HepG2 (cell line): ENCODE measurements at regions not wholly inside any gene's neighbourhood (a gene's known extent, or its start where the extent isn't known, plus 50 kb on each side); places are given as distances from the start of the nearest gene placed in this dataset.

Experiments used
- ATAC-seq: fragments of 200-7000 bp; cut with Tn5 transposase; 3 replicates; pipeline ENCODE4 v1.9.1; 2020; ENCODE audit warnings: mild to moderate bottlenecking, moderate library complexity
- BruUV-seq: library from RNA; stranded (reverse); fragments of 400-500 nt; replicated peaks from 2 replicates; lab custom pipeline; 2021; lab: Mats Ljungman, UMichigan
- CTCF ChIA-PET: fragments of 300-600 bp; formaldehyde crosslinking; extraction: SDS; loops from one replicate; lab custom pipeline; 2021; ENCODE audit warnings: low total read pairs, inconsistent platforms, low intra/inter-chr PET ratio; lab: Yijun Ruan, JAX
- POLR2A ChIA-PET: fragments of 350-600 bp; sonication (Branson Sonifier 250); formaldehyde crosslinking; loops from one replicate; lab custom pipeline; 2020; ENCODE audit warnings: antibody characterized with exemption, inconsistent platforms; lab: Yijun Ruan, JAX
- DNase-seq: peaks from one replicate; pipeline ENCODE4 v3.0.0-alpha.2; 2015; ENCODE audit warnings: low spot score
- FAIRE-seq: peaks from 3 replicates; lab custom pipeline; 2011; peaks lifted over from hg19 to GRCh38; lab: Jason Lieb, UNC
- H2AFZ ChIP-seq: one replicate; pipeline ENCODE4 v1.6.1; 2011; ENCODE audit warnings: low read length, inconsistent platforms
- H3K27ac ChIP-seq: fragments of 300-600 bp; 3 replicates; pipeline ENCODE4 v1.8.0; 2011; ENCODE audit warnings: mixed run types, mild to moderate bottlenecking, mixed read lengths, low read length, inconsistent platforms; ENCODE audit not compliant: insufficient read depth; ENCODE audit errors: extremely low read length
- H3K27me3 ChIP-seq, 2 experiments: fragments of 200-600 bp in 1 of 2; 2 replicates in 1 of 2; 3 replicates in 1 of 2; pipeline versions ENCODE4 v1.6.0 to v1.8.0; 2011; ENCODE audit warnings: low read length in 2 of 2, mild to moderate bottlenecking in 2 of 2, moderate library complexity in 2 of 2, inconsistent platforms in 1 of 2; ENCODE audit not compliant: insufficient read depth in 2 of 2, control insufficient read depth in 1 of 2
- H3K36me3 ChIP-seq, 2 experiments: fragments of 200-600 bp in 1 of 2; replicated peaks in 1 of 2; 2 replicates in 1 of 2; 3 replicates in 1 of 2; pipeline versions ENCODE4 v1.5.1 to v1.8.0; 2011; ENCODE audit warnings: low read length in 2 of 2, inconsistent platforms in 1 of 2; ENCODE audit not compliant: insufficient read depth in 2 of 2, control insufficient read depth in 1 of 2
- H3K4me1 ChIP-seq: 2 replicates; pipeline ENCODE4 v1.5.1; 2012; ENCODE audit warnings: low read length, inconsistent platforms; ENCODE audit not compliant: insufficient read depth
- H3K4me2 ChIP-seq: 2 replicates; pipeline ENCODE4 v1.6.0; 2011; ENCODE audit warnings: low read depth, low read length, inconsistent platforms
- H3K4me3 ChIP-seq, 3 experiments: fragments of 200-600 bp in 1 of 3; sonication (generic), shearing (Covaris generic) in 1 of 3; replicated peaks in 1 of 3; 2 replicates each; pipeline ENCODE4 v1.5.1; 2011 to 2016; ENCODE audit warnings: low read length in 3 of 3, inconsistent platforms in 2 of 3, low read depth in 2 of 3, mild to moderate bottlenecking in 2 of 3, control low read depth in 1 of 3, mixed read lengths in 1 of 3; ENCODE audit not compliant: insufficient read depth in 1 of 3
- H3K79me2 ChIP-seq: one replicate; pipeline ENCODE4 v1.6.1; 2011; ENCODE audit warnings: low read length, inconsistent platforms; ENCODE audit not compliant: insufficient read depth
- H3K9ac ChIP-seq: 2 replicates; pipeline ENCODE4 v1.6.0; 2011; ENCODE audit warnings: mild to moderate bottlenecking, low read depth, low read length, inconsistent platforms; ENCODE audit not compliant: insufficient read depth
- H3K9me3 ChIP-seq: 2 replicates; pipeline ENCODE4 v1.5.1; 2012; ENCODE audit warnings: mild to moderate bottlenecking, low read length
- H4K20me1 ChIP-seq: 2 replicates; pipeline ENCODE4 v1.6.0; 2011; ENCODE audit warnings: inconsistent platforms, mild to moderate bottlenecking, low read length, moderate library complexity; ENCODE audit not compliant: insufficient read depth
- BCL6 ChIP-seq: IDR thresholded peaks from 2 replicates; pipeline ENCODE4 v1.6.1; 2016; ENCODE audit warnings: missing genetic modification reagents, missing compliant biosample characterization
- CHD4 ChIP-seq: fragments of 200-600 bp; sonication (generic); IDR thresholded peaks from 2 replicates; pipeline ENCODE4 v1.7.0; 2017; ENCODE audit warnings: mild to moderate bottlenecking, low read length, borderline replicate concordance
- JUND ChIP-seq: sonication (generic); formaldehyde crosslinking; IDR thresholded peaks from 2 replicates; pipeline ENCODE4 v1.8.0; 2022; ENCODE audit warnings: mild to moderate bottlenecking, missing genetic modification reagents
- NFYC ChIP-seq: IDR thresholded peaks from 2 replicates; pipeline ENCODE4 v1.6.1; 2016; ENCODE audit warnings: missing genetic modification reagents, missing compliant biosample characterization
- NR1H2 ChIP-seq: sonication (generic); formaldehyde crosslinking; IDR thresholded peaks from 2 replicates; pipeline ENCODE4 v1.8.1; 2022; ENCODE audit warnings: low read depth, missing genetic modification reagents, borderline replicate concordance
- SATB2 ChIP-seq: sonication (generic); formaldehyde crosslinking; IDR thresholded peaks from 2 replicates; pipeline ENCODE4 v1.5.0; 2020; ENCODE audit warnings: missing genetic modification reagents
- SMYD3 ChIP-seq: sonication (generic); formaldehyde crosslinking; IDR thresholded peaks from 2 replicates; pipeline ENCODE4 v1.8.1; 2023; ENCODE audit warnings: mild to moderate bottlenecking, missing genetic modification reagents
- SNAPC5 ChIP-seq: sonication (generic); formaldehyde crosslinking; IDR thresholded peaks from 2 replicates; pipeline ENCODE4 v1.8.1; 2023; ENCODE audit warnings: mild to moderate bottlenecking, missing genetic modification reagents, borderline replicate concordance
- SNRNP70 ChIP-seq: fragments of 200-400 bp; formaldehyde crosslinking; IDR thresholded peaks from 2 replicates; pipeline ENCODE4 v1.6.1; 2017; ENCODE audit warnings: mild to moderate bottlenecking, low read depth, low read length, moderate library complexity
- SP140L ChIP-seq: sonication (generic); formaldehyde crosslinking; IDR thresholded peaks from 2 replicates; pipeline ENCODE4 v1.4.0; 2020; ENCODE audit warnings: missing genetic modification reagents, borderline replicate concordance
- TGIF2 ChIP-seq: IDR thresholded peaks from 2 replicates; pipeline ENCODE4 v1.6.1; 2016; ENCODE audit warnings: control low read depth, missing compliant biosample characterization
- ZFP62 ChIP-seq: sonication (generic); formaldehyde crosslinking; IDR thresholded peaks from 2 replicates; pipeline ENCODE4 v1.4.0; 2020; ENCODE audit warnings: missing genetic modification reagents
- ZNF10 ChIP-seq: sonication (generic); formaldehyde crosslinking; IDR thresholded peaks from 2 replicates; pipeline ENCODE4 v1.4.0; 2020; ENCODE audit warnings: mild to moderate bottlenecking, low read depth, missing genetic modification reagents, borderline replicate concordance
- ZNF280D ChIP-seq: sonication (generic); formaldehyde crosslinking; IDR thresholded peaks from 2 replicates; pipeline ENCODE4 v1.5.1; 2020; ENCODE audit warnings: mild to moderate bottlenecking, missing genetic modification reagents
- ZNF563 ChIP-seq: sonication (generic); formaldehyde crosslinking; IDR thresholded peaks from 2 replicates; pipeline ENCODE4 v1.8.0; 2022; ENCODE audit warnings: mild to moderate bottlenecking, moderate library complexity, missing genetic modification reagents
- ZNF703 ChIP-seq: sonication (generic); formaldehyde crosslinking; IDR thresholded peaks from 2 replicates; pipeline ENCODE4 v1.5.1; 2020; ENCODE audit warnings: missing genetic modification reagents, mild to moderate bottlenecking, moderate library complexity, borderline replicate concordance
- ZNF746 ChIP-seq: sonication (generic); formaldehyde crosslinking; IDR thresholded peaks from 2 replicates; pipeline ENCODE4 v1.8.0; 2022; ENCODE audit warnings: mild to moderate bottlenecking, missing genetic modification reagents
- WGBS: methylation state at CpG from one replicate; pipeline ENCODE4 v1.1.6; 2017; ENCODE audit warnings: low lambda C conversion rate; 5-methylcytosine and 5-hydroxymethylcytosine counted together
- in situ Hi-C: cut with HindIII; loops from 2 replicates; pipeline ENCODE4 v1.10.0; 2017; ENCODE audit warnings: low pct_unique_long_range_greater_than_20kb; ENCODE audit not compliant: extremely low pct_ligation_motif_present
- intact Hi-C: fragments of 100-400 bp; cut with micrococcal nuclease; formaldehyde crosslinking; loops from one replicate; pipeline ENCODE4 v1.10.0; 2022; ENCODE audit not compliant: unreplicated experiment
- TF ChIP-seq, protein P1 (sequence below): sonication (generic); formaldehyde crosslinking; IDR thresholded peaks from 2 replicates; pipeline ENCODE4 v1.4.0; 2020; ENCODE audit warnings: missing genetic modification reagents
- TF ChIP-seq, protein P2 (sequence below): IDR thresholded peaks from 2 replicates; pipeline ENCODE4 v1.6.1; 2016; ENCODE audit warnings: low read depth

GRCh38 chr17:71183066-71183660, 937.7 kb upstream of the SOX9 start (continued):
- TF ChIP-seq ZNF280D (CRISPR knock-in tag): no peak
- TF ChIP-seq JUND (CRISPR knock-in tag): no peak
- TF ChIP-seq, protein P1, sequence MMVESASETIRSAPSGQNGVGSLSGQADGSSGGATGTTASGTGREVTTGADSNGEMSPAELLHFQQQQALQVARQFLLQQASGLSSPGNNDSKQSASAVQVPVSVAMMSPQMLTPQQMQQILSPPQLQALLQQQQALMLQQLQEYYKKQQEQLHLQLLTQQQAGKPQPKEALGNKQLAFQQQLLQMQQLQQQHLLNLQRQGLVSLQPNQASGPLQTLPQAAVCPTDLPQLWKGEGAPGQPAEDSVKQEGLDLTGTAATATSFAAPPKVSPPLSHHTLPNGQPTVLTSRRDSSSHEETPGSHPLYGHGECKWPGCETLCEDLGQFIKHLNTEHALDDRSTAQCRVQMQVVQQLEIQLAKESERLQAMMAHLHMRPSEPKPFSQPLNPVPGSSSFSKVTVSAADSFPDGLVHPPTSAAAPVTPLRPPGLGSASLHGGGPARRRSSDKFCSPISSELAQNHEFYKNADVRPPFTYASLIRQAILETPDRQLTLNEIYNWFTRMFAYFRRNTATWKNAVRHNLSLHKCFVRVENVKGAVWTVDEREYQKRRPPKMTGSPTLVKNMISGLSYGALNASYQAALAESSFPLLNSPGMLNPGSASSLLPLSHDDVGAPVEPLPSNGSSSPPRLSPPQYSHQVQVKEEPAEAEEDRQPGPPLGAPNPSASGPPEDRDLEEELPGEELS: no peak
- TF ChIP-seq CHD4: no peak
- TF ChIP-seq SNAPC5 (CRISPR knock-in tag): no peak
- no peak for TF ChIP-seq NFYC
- no peak for TF ChIP-seq SATB2 (CRISPR knock-in tag)
- TF ChIP-seq, all 625 proteins: peak for 0

- Histone ChIP-seq H2AFZ (no peak overlapping the region), H3K9me3 (peaks cover 74% of the 10 kb centered on the region), H3K9ac (no peak overlapping the region), H3K36me3 (no peaks in the 10 kb centered on the region), H3K4me2 (no peak overlapping the region), H4K20me1 (no peaks in the 10 kb centered on the region), H3K4me1 (no peaks in the 10 kb centered on the region), H3K79me2 (no peaks in the 10 kb centered on the region), H3K4me3 (no peak overlapping the region), H3K27me3 (no peaks in the 10 kb centered on the region), H3K27ac (no peak overlapping the region)
- ATAC-seq (no peak), DNase-seq (no peak), FAIRE-seq (no peak)
- intact Hi-C loops: no loop called here
- WGBS: 2% methylated on average over 4 of the region's 4 CpGs
- ChIA-PET CTCF (no interaction called here), POLR2A (no interaction called here)
- in situ Hi-C loops: no loop called here
- BruUV-seq: no TSS peak
- TF ChIP-seq ZNF746 (CRISPR knock-in tag): no peak
- TF ChIP-seq SNRNP70: no peak
- no peak for TF ChIP-seq ZNF563 (CRISPR knock-in tag)
- TF ChIP-seq TGIF2 (CRISPR knock-in tag): no peak
- no peak for TF ChIP-seq ZNF10 (CRISPR knock-in tag)
- TF ChIP-seq ZNF703 (CRISPR knock-in tag): no peak
- TF ChIP-seq NR1H2: no peak
- TF ChIP-seq SP140L (CRISPR knock-in tag): no peak
- TF ChIP-seq ZFP62 (CRISPR knock-in tag): no peak
- no peak for TF ChIP-seq BCL6
- TF ChIP-seq, protein P2, sequence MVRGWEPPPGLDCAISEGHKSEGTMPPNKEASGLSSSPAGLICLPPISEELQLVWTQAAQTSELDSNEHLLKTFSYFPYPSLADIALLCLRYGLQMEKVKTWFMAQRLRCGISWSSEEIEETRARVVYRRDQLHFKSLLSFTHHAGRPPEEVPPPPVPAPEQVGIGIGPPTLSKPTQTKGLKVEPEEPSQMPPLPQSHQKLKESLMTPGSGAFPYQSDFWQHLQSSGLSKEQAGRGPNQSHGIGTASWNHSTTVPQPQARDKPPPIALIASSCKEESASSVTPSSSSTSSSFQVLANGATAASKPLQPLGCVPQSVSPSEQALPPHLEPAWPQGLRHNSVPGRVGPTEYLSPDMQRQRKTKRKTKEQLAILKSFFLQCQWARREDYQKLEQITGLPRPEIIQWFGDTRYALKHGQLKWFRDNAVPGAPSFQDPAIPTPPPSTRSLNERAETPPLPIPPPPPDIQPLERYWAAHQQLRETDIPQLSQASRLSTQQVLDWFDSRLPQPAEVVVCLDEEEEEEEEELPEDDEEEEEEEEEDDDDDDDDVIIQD (CRISPR knock-in tag): no peak
- no peak for TF ChIP-seq SMYD3
These were observed 936.1 kb upstream of the SOX9 start for GRCh38 chr17:71184716-71185115.
